ENCODE measurements at regions not wholly inside any gene's neighbourhood (a gene's known extent, or its start where the extent isn't known, plus 50 kb on each side); places are given as distances from the start of the nearest gene placed in this dataset.

- TF ChIP-seq JUNB (IDR thresholded peaks at IDR 0.05; ENCODE audit: unreplicated experiment) (no peak), ZNF331 (CRISPR knock-in tag; IDR thresholded peaks at IDR 0.05; ENCODE audit: low read depth) (no peak), EZH2 (IDR thresholded peaks at IDR 0.05; ENCODE audit: low read depth, unreplicated experiment) (no peak)
Observed at GRCh38 chr10:94192974-94193373, 169.8 kb downstream of the NOC3L start (continued).

DNA sequence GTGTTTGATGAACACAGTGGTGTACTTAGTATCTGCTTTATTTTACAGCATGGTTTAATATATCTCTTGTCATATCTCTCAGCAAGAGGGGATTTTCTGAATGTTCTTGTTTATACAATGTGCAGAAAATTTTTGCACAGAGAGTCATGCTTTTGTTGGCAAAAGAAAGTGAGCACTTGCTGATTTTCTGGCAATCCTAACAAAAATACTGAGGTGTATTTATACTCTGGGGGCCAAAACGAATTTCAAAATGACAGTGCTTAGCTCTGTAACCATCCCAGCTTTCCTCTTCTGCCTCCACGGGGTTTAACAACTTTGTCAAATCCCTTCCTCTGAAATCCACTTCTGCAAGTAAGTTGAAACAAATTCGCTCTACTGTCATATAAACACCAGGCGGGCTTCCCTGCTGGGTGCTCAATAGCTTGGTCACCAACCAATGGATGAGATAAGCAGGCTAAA is 169.2 kb downstream of the NOC3L start:
- no peaks in the 10 kb centered on the region; the same call in 1 of the 2 replicates for H3K9me2 ChIP-seq (ENCODE audit: insufficient read depth)
- H3K4me3 ChIP-seq, result no peak overlapping the region
- no peaks in the 10 kb centered on the region for H3K27me3 ChIP-seq (ENCODE audit: insufficient read depth)
- no peak overlapping the region for H3K27ac Mint-ChIP-seq
- TF ChIP-seq, protein P1, sequence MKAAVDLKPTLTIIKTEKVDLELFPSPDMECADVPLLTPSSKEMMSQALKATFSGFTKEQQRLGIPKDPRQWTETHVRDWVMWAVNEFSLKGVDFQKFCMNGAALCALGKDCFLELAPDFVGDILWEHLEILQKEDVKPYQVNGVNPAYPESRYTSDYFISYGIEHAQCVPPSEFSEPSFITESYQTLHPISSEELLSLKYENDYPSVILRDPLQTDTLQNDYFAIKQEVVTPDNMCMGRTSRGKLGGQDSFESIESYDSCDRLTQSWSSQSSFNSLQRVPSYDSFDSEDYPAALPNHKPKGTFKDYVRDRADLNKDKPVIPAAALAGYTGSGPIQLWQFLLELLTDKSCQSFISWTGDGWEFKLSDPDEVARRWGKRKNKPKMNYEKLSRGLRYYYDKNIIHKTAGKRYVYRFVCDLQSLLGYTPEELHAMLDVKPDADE (IDR thresholded peaks at IDR 0.05), result no peak
- TF ChIP-seq, protein P2, sequence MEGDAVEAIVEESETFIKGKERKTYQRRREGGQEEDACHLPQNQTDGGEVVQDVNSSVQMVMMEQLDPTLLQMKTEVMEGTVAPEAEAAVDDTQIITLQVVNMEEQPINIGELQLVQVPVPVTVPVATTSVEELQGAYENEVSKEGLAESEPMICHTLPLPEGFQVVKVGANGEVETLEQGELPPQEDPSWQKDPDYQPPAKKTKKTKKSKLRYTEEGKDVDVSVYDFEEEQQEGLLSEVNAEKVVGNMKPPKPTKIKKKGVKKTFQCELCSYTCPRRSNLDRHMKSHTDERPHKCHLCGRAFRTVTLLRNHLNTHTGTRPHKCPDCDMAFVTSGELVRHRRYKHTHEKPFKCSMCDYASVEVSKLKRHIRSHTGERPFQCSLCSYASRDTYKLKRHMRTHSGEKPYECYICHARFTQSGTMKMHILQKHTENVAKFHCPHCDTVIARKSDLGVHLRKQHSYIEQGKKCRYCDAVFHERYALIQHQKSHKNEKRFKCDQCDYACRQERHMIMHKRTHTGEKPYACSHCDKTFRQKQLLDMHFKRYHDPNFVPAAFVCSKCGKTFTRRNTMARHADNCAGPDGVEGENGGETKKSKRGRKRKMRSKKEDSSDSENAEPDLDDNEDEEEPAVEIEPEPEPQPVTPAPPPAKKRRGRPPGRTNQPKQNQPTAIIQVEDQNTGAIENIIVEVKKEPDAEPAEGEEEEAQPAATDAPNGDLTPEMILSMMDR (conservative IDR thresholded peaks at IDR 0.05; ENCODE audit: low read depth in 2 of 2), result no peak
- TF ChIP-seq, protein P3, sequence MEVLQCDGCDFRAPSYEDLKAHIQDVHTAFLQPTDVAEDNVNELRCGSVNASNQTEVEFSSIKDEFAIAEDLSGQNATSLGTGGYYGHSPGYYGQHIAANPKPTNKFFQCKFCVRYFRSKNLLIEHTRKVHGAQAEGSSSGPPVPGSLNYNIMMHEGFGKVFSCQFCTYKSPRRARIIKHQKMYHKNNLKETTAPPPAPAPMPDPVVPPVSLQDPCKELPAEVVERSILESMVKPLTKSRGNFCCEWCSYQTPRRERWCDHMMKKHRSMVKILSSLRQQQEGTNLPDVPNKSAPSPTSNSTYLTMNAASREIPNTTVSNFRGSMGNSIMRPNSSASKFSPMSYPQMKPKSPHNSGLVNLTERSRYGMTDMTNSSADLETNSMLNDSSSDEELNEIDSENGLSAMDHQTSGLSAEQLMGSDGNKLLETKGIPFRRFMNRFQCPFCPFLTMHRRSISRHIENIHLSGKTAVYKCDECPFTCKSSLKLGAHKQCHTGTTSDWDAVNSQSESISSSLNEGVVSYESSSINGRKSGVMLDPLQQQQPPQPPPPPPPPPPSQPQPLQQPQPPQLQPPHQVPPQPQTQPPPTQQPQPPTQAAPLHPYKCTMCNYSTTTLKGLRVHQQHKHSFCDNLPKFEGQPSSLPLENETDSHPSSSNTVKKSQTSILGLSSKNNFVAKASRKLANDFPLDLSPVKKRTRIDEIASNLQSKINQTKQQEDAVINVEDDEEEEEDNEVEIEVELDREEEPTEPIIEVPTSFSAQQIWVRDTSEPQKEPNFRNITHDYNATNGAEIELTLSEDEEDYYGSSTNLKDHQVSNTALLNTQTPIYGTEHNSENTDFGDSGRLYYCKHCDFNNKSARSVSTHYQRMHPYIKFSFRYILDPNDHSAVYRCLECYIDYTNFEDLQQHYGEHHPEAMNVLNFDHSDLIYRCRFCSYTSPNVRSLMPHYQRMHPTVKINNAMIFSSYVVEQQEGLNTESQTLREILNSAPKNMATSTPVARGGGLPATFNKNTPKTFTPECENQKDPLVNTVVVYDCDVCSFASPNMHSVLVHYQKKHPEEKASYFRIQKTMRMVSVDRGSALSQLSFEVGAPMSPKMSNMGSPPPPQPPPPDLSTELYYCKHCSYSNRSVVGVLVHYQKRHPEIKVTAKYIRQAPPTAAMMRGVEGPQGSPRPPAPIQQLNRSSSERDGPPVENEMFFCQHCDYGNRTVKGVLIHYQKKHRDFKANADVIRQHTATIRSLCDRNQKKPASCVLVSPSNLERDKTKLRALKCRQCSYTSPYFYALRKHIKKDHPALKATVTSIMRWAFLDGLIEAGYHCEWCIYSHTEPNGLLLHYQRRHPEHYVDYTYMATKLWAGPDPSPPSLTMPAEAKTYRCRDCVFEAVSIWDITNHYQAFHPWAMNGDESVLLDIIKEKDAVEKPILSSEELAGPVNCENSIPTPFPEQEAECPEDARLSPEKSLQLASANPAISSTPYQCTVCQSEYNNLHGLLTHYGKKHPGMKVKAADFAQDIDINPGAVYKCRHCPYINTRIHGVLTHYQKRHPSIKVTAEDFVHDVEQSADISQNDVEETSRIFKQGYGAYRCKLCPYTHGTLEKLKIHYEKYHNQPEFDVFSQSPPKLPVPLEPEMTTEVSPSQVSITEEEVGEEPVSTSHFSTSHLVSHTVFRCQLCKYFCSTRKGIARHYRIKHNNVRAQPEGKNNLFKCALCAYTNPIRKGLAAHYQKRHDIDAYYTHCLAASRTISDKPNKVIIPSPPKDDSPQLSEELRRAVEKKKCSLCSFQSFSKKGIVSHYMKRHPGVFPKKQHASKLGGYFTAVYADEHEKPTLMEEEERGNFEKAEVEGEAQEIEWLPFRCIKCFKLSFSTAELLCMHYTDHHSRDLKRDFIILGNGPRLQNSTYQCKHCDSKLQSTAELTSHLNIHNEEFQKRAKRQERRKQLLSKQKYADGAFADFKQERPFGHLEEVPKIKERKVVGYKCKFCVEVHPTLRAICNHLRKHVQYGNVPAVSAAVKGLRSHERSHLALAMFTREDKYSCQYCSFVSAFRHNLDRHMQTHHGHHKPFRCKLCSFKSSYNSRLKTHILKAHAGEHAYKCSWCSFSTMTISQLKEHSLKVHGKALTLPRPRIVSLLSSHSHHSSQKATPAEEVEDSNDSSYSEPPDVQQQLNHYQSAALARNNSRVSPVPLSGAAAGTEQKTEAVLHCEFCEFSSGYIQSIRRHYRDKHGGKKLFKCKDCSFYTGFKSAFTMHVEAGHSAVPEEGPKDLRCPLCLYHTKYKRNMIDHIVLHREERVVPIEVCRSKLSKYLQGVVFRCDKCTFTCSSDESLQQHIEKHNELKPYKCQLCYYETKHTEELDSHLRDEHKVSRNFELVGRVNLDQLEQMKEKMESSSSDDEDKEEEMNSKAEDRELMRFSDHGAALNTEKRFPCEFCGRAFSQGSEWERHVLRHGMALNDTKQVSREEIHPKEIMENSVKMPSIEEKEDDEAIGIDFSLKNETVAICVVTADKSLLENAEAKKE (CRISPR knock-in tag; IDR thresholded peaks at IDR 0.05), result no peak
- TF ChIP-seq ZNF331 (CRISPR knock-in tag; IDR thresholded peaks at IDR 0.05; ENCODE audit: low read depth) (no peak), ZNF114 (CRISPR knock-in tag; IDR thresholded peaks at IDR 0.05) (no peak), JUNB (IDR thresholded peaks at IDR 0.05; ENCODE audit: unreplicated experiment) (no peak), NANOG (IDR thresholded peaks at IDR 0.05; ENCODE audit: borderline replicate concordance) (no peak), STAT1 (IDR thresholded peaks at IDR 0.05; ENCODE audit: unreplicated experiment) (no peak)
- TF ChIP-seq, protein P4, sequence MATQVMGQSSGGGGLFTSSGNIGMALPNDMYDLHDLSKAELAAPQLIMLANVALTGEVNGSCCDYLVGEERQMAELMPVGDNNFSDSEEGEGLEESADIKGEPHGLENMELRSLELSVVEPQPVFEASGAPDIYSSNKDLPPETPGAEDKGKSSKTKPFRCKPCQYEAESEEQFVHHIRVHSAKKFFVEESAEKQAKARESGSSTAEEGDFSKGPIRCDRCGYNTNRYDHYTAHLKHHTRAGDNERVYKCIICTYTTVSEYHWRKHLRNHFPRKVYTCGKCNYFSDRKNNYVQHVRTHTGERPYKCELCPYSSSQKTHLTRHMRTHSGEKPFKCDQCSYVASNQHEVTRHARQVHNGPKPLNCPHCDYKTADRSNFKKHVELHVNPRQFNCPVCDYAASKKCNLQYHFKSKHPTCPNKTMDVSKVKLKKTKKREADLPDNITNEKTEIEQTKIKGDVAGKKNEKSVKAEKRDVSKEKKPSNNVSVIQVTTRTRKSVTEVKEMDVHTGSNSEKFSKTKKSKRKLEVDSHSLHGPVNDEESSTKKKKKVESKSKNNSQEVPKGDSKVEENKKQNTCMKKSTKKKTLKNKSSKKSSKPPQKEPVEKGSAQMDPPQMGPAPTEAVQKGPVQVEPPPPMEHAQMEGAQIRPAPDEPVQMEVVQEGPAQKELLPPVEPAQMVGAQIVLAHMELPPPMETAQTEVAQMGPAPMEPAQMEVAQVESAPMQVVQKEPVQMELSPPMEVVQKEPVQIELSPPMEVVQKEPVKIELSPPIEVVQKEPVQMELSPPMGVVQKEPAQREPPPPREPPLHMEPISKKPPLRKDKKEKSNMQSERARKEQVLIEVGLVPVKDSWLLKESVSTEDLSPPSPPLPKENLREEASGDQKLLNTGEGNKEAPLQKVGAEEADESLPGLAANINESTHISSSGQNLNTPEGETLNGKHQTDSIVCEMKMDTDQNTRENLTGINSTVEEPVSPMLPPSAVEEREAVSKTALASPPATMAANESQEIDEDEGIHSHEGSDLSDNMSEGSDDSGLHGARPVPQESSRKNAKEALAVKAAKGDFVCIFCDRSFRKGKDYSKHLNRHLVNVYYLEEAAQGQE (IDR thresholded peaks at IDR 0.05; ENCODE audit: unreplicated experiment), result no peak
- no peaks in the 10 kb centered on the region for H3F3A ChIP-seq (replicated peaks; ENCODE audit: low read depth)
- H3K27me3 Mint-ChIP-seq (ENCODE audit: insufficient read depth, low read depth, poor library complexity), result peaks cover 2% of the 10 kb centered on the region
- no peak overlapping the region for H3K27ac ChIP-seq (ENCODE audit: low read depth)
- H3K4me2 ChIP-seq, result no peak overlapping the region
- H3K36me3 ChIP-seq (ENCODE audit: insufficient read depth), result no peaks in the 10 kb centered on the region
- no peaks in the 10 kb centered on the region for H3K9me3 Mint-ChIP-seq
- H3K4me1 Mint-ChIP-seq, result peaks cover 6% of the 10 kb centered on the region; the same call in 2 of the 3 replicates
- no peak overlapping the region for H2AFZ ChIP-seq
- no peaks in the 10 kb centered on the region for H3K36me3 Mint-ChIP-seq (ENCODE audit: low read depth)
- no peak overlapping the region for H3K4me3 Mint-ChIP-seq
- no peaks in the 10 kb centered on the region for H3K4me1 ChIP-seq (ENCODE audit: insufficient read depth)
- H4K20me1 ChIP-seq (replicated peaks; ENCODE audit: insufficient read depth), result no peaks in the 10 kb centered on the region
- no peak for ATAC-seq
- H3K79me2 ChIP-seq (replicated peaks; ENCODE audit: insufficient read depth), result no peaks in the 10 kb centered on the region
- peak; percentile 10 for DNase-seq (ENCODE audit: low spot score)

All from GM23338 (cell line).